ENCODE measurements at regions not wholly inside any gene's neighbourhood (a gene's known extent, or its start where the extent isn't known, plus 50 kb on each side); places are given as distances from the start of the nearest gene placed in this dataset.

- DNase-seq, result no peak
Observed at GRCh38 chrX:125006704-125007103, 313.0 kb upstream of the TEX13C start.

GRCh38 chrX:125012585-125012984 lies 307.1 kb upstream of the TEX13C start:
- DNase-seq, result no peak

GRCh38 chrX:125029131-125029530 lies 290.5 kb upstream of the TEX13C start:
- no peak for DNase-seq

All from NCI-H1436 (cell line).